Erythroblast (primary cell): ENCODE measurements at regions not wholly inside any gene's neighbourhood (a gene's known extent, or its start where the extent isn't known, plus 50 kb on each side); places are given as distances from the start of the nearest gene placed in this dataset.

Source experiments
- GATA1 ChIP-seq: IDR thresholded peaks from 2 replicates; pipeline ENCODE4 v1.6.1; 2011; ENCODE audit warnings: low read depth, mild to moderate bottlenecking, control low read depth, low read length, moderate library complexity
- POLR2A ChIP-seq: IDR thresholded peaks from 2 replicates; pipeline ENCODE4 v1.6.1; 2011; ENCODE audit warnings: mild to moderate bottlenecking, low read length

DNA sequence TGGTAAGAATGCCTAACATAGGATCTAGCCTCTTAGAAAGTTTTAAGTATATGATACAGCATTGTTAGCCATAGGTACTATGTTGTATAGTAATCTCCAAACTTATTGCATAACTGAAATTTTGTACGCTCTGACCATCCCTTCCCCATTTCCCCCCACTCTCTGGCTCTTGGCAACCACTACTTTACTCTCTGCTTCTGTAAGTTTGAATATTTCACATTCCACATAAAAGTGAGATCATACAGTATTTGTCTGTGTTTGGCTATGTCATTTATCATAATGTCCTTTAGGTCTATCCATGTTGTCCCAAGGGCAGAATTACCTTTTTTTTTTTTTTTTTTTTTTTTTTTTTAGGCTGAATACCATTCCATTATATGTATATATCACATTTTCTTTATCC, 396.9 kb downstream of the DLEU7 start:
- TF ChIP-seq POLR2A (no peak), GATA1 (no peak)
